HCT116 (cell line): ENCODE measurements at regions not wholly inside any gene's neighbourhood (a gene's known extent, or its start where the extent isn't known, plus 50 kb on each side); places are given as distances from the start of the nearest gene placed in this dataset.
A peak's percentile ranks its signal among the peaks of the same experiment; 100 is the strongest.

Source experiments
- ATAC-seq: fragments of 200-7000 bp; cut with Tn5 transposase; 2 replicates; pipeline ENCODE4 v1.9.1; 2020; ENCODE audit warnings: mild to moderate bottlenecking, moderate library complexity
- BruUV-seq: library from RNA; stranded (reverse); fragments of 400-500 nt; replicated peaks from 2 replicates; lab custom pipeline; 2021; lab: Mats Ljungman, UMichigan
- CTCF ChIA-PET: fragments of 300-600 bp; sonication (Branson Sonifier 250); formaldehyde crosslinking; loops from one replicate; lab custom pipeline; 2021; ENCODE audit warnings: antibody characterized with exemption; lab: Charles Lee
- POLR2A ChIA-PET: fragments of 300-600, 350-600 bp; sonication (Branson Sonifier 250); formaldehyde crosslinking; loops from one replicate; lab custom pipeline; 2021; ENCODE audit warnings: antibody characterized with exemption; lab: Charles Lee
- RAD21 ChIA-PET, 2 experiments: fragments of 300-600 bp; sonication (Branson Sonifier 250); formaldehyde crosslinking; loops; one replicate each; lab custom pipeline; 2023; ENCODE audit warnings: low total read pairs in 2 of 2; ENCODE audit not compliant: uncharacterized antibody in 2 of 2, unreplicated experiment in 2 of 2, low non-redundant PET in 1 of 2; lab: Charles Lee
- DNase-seq: peaks from one replicate; pipeline ENCODE4 v3.0.0-alpha.2; 2010; ENCODE audit warnings: low read depth, low spot score
- H2AFZ ChIP-seq: fragments of 200-600 bp; shearing (Covaris generic), sonication (generic); 2 replicates; pipeline ENCODE4 v1.6.1; 2017; ENCODE audit warnings: low read depth, mixed run types, mixed read lengths, antibody characterized with exemption, low read length; ENCODE audit not compliant: poor library complexity, severe bottlenecking
- H3K27ac ChIP-seq: 2 replicates; pipeline ENCODE4 v1.5.1; 2012; ENCODE audit warnings: low read depth, low read length
- H3K27me3 ChIP-seq: fragments of 200-600 bp; sonication (generic); 2 replicates; pipeline ENCODE4 v1.6.1; 2016; ENCODE audit warnings: mixed run types, low read length, mixed read lengths; ENCODE audit not compliant: insufficient read depth
- H3K36me3 ChIP-seq, 2 experiments: fragments of 200-500 bp in 1 of 2; fragments of 200-600 bp in 1 of 2; sonication (Bioruptor generic) in 1 of 2; sonication (generic) in 1 of 2; 2 replicates each; pipeline versions ENCODE4 v1.5.1 to v1.6.1; 2014 to 2016; ENCODE audit warnings: low read length in 2 of 2, inconsistent platforms in 1 of 2, mixed read lengths in 1 of 2, mixed run types in 1 of 2; ENCODE audit not compliant: insufficient read depth in 2 of 2, control insufficient read depth in 1 of 2
- H3K4me1 ChIP-seq, 2 experiments: fragments of 200-600 bp in 1 of 2; sonication (generic) in 1 of 2; 2 replicates each; pipeline versions ENCODE4 v1.5.1 to v1.6.1; 2012 to 2017; ENCODE audit warnings: low read length in 2 of 2, inconsistent platforms in 1 of 2, mild to moderate bottlenecking in 1 of 2, mixed read lengths in 1 of 2, mixed run types in 1 of 2, moderate library complexity in 1 of 2; ENCODE audit not compliant: insufficient read depth in 2 of 2, control insufficient read depth in 1 of 2
- H3K4me2 ChIP-seq: fragments of 200-600 bp; sonication (generic); 2 replicates; pipeline ENCODE4 v1.6.1; 2017; ENCODE audit warnings: mixed run types, low read length, mixed read lengths
- H3K4me3 ChIP-seq, 2 experiments: fragments of 200-600 bp in 1 of 2; sonication (generic) in 1 of 2; replicated peaks in 1 of 2; 2 replicates each; pipeline ENCODE4 v1.5.1; 2011 to 2016; ENCODE audit warnings: low read length in 2 of 2, control low read depth in 1 of 2, low read depth in 1 of 2, mild to moderate bottlenecking in 1 of 2, mixed read lengths in 1 of 2, mixed run types in 1 of 2
- H3K79me2 ChIP-seq: fragments of 200-600 bp; sonication (generic); 2 replicates; pipeline ENCODE4 v1.6.1; 2017; ENCODE audit warnings: mild to moderate bottlenecking, mixed run types, low read length, moderate library complexity, mixed read lengths; ENCODE audit not compliant: insufficient read depth
- H3K9ac ChIP-seq: fragments of 200-600 bp; sonication (generic); 2 replicates; pipeline ENCODE4 v1.6.1; 2016; ENCODE audit warnings: low read length, mixed read lengths
- H3K9me2 ChIP-seq: fragments of 200-600 bp; sonication (generic), shearing (Covaris generic); 2 replicates; pipeline ENCODE4 v1.6.1; 2017; ENCODE audit warnings: mixed run types, mild to moderate bottlenecking, moderate library complexity; ENCODE audit not compliant: insufficient read depth
- H3K9me3 ChIP-seq, 2 experiments: fragments of 200-500 bp in 1 of 2; fragments of 200-600 bp in 1 of 2; sonication (Bioruptor generic) in 1 of 2; sonication (generic) in 1 of 2; 2 replicates each; pipeline ENCODE4 v1.6.1; 2014 to 2017; ENCODE audit warnings: low read length in 2 of 2, mixed read lengths in 2 of 2, inconsistent platforms in 1 of 2, low read depth in 1 of 2, mild to moderate bottlenecking in 1 of 2, mixed run types in 1 of 2, moderate library complexity in 1 of 2; ENCODE audit not compliant: control insufficient read depth in 1 of 2, insufficient read depth in 1 of 2
- H4K20me1 ChIP-seq: fragments of 200-600 bp; sonication (generic), shearing (Covaris generic); 2 replicates; pipeline ENCODE4 v1.6.1; 2017; ENCODE audit warnings: mixed run types, mild to moderate bottlenecking, moderate library complexity; ENCODE audit not compliant: insufficient read depth
- ATF3 ChIP-seq: IDR thresholded peaks from 2 replicates; pipeline ENCODE4 v1.6.1; 2012
- EGR1 ChIP-seq: IDR thresholded peaks from 2 replicates; pipeline ENCODE4 v1.6.1; 2012; ENCODE audit warnings: low read depth
- ELF1 ChIP-seq: IDR thresholded peaks from 2 replicates; pipeline ENCODE4 v1.6.1; 2012; ENCODE audit warnings: low read depth, borderline replicate concordance
- EZH2 ChIP-seq: fragments of 200-600 bp; sonication (generic); IDR thresholded peaks from 2 replicates; pipeline ENCODE4 v1.6.1; 2017; ENCODE audit warnings: antibody characterized with exemption, mixed run types
- EZH2phosphoT487 ChIP-seq: fragments of 200-600 bp; IDR thresholded peaks from 2 replicates; pipeline ENCODE4 v1.6.1; 2018; ENCODE audit warnings: antibody characterized with exemption, borderline replicate concordance
- REST ChIP-seq: IDR thresholded peaks from 2 replicates; pipeline ENCODE4 v1.6.1; 2012; ENCODE audit warnings: low read depth
- SIN3A ChIP-seq: IDR thresholded peaks from 2 replicates; pipeline ENCODE4 v1.6.1; 2012; ENCODE audit warnings: low read depth
- SP1 ChIP-seq: IDR thresholded peaks from 2 replicates; pipeline ENCODE4 v1.6.1; 2012; ENCODE audit warnings: low read depth
- ZFX ChIP-seq: fragments of 450-650 bp; IDR thresholded peaks from 2 replicates; pipeline ENCODE4 v1.6.1; 2017
- intact Hi-C: fragments of 100-400 bp; cut with micrococcal nuclease; formaldehyde crosslinking; loops from 2 replicates; pipeline ENCODE4 v1.10.0; 2022

DNA sequence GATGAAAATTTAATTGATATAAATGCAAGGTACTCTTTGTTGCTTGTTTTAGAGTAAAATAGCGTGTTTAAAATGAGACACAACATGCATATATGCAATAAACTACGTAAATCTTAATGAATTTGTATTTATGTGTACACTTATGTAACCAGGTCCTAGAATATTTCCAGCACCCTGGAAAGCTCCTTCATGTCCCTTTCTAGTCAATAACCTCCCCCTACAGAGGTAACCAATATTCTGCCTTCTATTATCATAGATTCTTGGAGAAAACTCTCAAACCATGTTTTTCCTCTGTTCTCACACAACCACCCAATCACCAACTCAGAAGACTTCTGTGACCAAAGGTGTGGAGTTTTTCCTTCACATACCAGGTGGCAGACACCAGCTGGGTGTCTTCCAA lies 79.6 kb upstream of the THUMPD2 start:
- Histone ChIP-seq H3K4me1 (no peaks in the 10 kb centered on the region), H3K9ac (no peak overlapping the region), H3K4me2 (no peak overlapping the region), H3K79me2 (no peaks in the 10 kb centered on the region), H4K20me1 (no peaks in the 10 kb centered on the region), H2AFZ (no peak overlapping the region), H3K36me3 (no peaks in the 10 kb centered on the region), H3K9me2 (no peaks in the 10 kb centered on the region), H3K9me3 (no peaks in the 10 kb centered on the region), H3K27me3 (no peaks in the 10 kb centered on the region), H3K27ac (no peak overlapping the region), H3K4me3 (no peak overlapping the region)
- no TSS peak for BruUV-seq
- CTCF ChIA-PET, result no interaction called here
- POLR2A ChIA-PET, result no interaction called here
- intact Hi-C loops, result no loop called here
- DNase-seq (no peak), ATAC-seq (no peak)
- TF ChIP-seq ZFX, result no peak
- TF ChIP-seq REST, result peak; percentile 32
- RAD21 ChIA-PET, result no interaction called here

DNA sequence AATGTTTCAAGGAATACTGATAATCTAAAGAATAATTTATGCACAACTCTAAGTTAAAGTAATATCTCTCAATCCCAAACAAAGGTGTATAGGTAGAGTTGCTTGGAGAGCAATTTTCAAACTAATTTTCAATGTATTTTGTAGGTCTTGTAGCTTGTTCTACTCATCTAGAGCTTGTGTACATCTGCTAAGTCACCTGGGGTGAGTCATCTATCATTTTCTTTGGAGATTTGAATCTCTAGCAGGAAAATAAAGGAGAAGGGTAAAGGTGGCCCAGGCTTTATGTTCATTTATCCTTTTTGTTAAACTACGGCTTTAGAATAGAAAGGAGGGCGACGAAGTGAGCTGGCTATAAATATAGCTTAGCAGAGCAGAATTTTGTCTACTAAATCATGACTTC lies 76.8 kb upstream of the THUMPD2 start:
- Histone ChIP-seq H3K9me3 (no peaks in the 10 kb centered on the region), H3K27me3 (no peaks in the 10 kb centered on the region), H3K4me2 (no peak overlapping the region), H3K36me3 (no peaks in the 10 kb centered on the region), H3K4me3 (no peak overlapping the region)
- DNase-seq, result no peak
- RAD21 ChIA-PET, result no interaction called here
- BruUV-seq, result no TSS peak
- TF ChIP-seq EZH2phosphoT487, result no peak
- TF ChIP-seq SP1, result no peak
- no peak for TF ChIP-seq EZH2
- TF ChIP-seq EGR1, result no peak
- TF ChIP-seq SIN3A, result no peak
- no peak for TF ChIP-seq REST
- no peak for TF ChIP-seq ATF3
- no peak for TF ChIP-seq ELF1
- TF ChIP-seq, all 23 proteins: peak for 0
- intact Hi-C loops, result no loop called here
- Histone ChIP-seq H3K4me1 (no peaks in the 10 kb centered on the region), H3K79me2 (no peaks in the 10 kb centered on the region), H4K20me1 (no peaks in the 10 kb centered on the region), H3K27ac (no peak overlapping the region), H3K9me2 (no peaks in the 10 kb centered on the region), H2AFZ (no peak overlapping the region), H3K9ac (no peak overlapping the region)
- POLR2A ChIA-PET, result no interaction called here
- CTCF ChIA-PET, result interaction anchor here (1.0 kb wide), 1 partner anchor 58 kb away, joined by 3 read pairs; no protein-coding TSS in a partner anchor
- no peak for ATAC-seq
